GM12891 (cell line): ENCODE measurements at regions not wholly inside any gene's neighbourhood (a gene's known extent, or its start where the extent isn't known, plus 50 kb on each side); places are given as distances from the start of the nearest gene placed in this dataset.

Experiments
- PAX5 ChIP-seq: IDR thresholded peaks from 2 replicates; pipeline ENCODE4 v1.6.1; 2011; ENCODE audit warnings: low read length, moderate library complexity, mild to moderate bottlenecking; ENCODE audit not compliant: insufficient read depth, severe bottlenecking
- POLR2A ChIP-seq: IDR thresholded peaks from 2 replicates; pipeline ENCODE4 v1.6.1; 2011; ENCODE audit warnings: low read depth, low read length, control low read depth
- POLR2AphosphoS5 ChIP-seq: IDR thresholded peaks from 2 replicates; pipeline ENCODE4 v1.6.1; 2011; ENCODE audit warnings: low read depth, low read length, control low read depth
- SPI1 ChIP-seq: IDR thresholded peaks from 2 replicates; pipeline ENCODE4 v1.6.1; 2011; ENCODE audit warnings: low read depth, low read length, control low read depth

- no peak for TF ChIP-seq POLR2A
- no peak for TF ChIP-seq POLR2AphosphoS5
- no peak for TF ChIP-seq SPI1
- no peak for TF ChIP-seq PAX5
Measured at GRCh38 chr5:120152931-120153330, 311.2 kb upstream of the PRR16 start.
